Vagina (tissue), 2 donors: ENCODE measurements at regions not wholly inside any gene's neighbourhood (a gene's known extent, or its start where the extent isn't known, plus 50 kb on each side); places are given as distances from the start of the nearest gene placed in this dataset.
"Not testable (repeated sequence)": the region's sequence is repeated elsewhere in the genome, so short reads cannot be mapped to it uniquely, and the experiment has no call there.

Source experiments
- DNase-seq, 2 donors: peaks; one replicate each; pipeline ENCODE4 v3.0.0-alpha.2; 2017; ENCODE audit errors: extremely low spot score in 2 of 2
- H3K27ac ChIP-seq: fragments of 200-600 bp; sonication (generic); one replicate; pipeline ENCODE4 v1.5.1; 2019
- H3K27me3 ChIP-seq: fragments of 200-600 bp; sonication (generic); one replicate; pipeline ENCODE4 v1.5.1; 2019
- H3K36me3 ChIP-seq, 2 donors: fragments of 200-600 bp; sonication (generic); one replicate each; pipeline ENCODE4 v1.5.1; 2017 to 2019
- H3K4me1 ChIP-seq: fragments of 200-600 bp; sonication (generic); one replicate; pipeline ENCODE4 v1.5.1; 2019
- H3K4me3 ChIP-seq, 2 donors: fragments of 200-600 bp; sonication (generic); 1 replicate in 1 of 2; 2 replicates in 1 of 2; pipeline ENCODE4 v1.5.1; 2016 to 2019
- H3K9me3 ChIP-seq: fragments of 200-600 bp; sonication (generic); one replicate; pipeline ENCODE4 v1.5.1; 2019
- POLR2A ChIP-seq, 2 donors: fragments of 450-650 bp; IDR thresholded peaks; one replicate each; pipeline ENCODE4 v1.6.1; 2017; ENCODE audit warnings: antibody characterized with exemption in 2 of 2, mild to moderate bottlenecking in 2 of 2, moderate library complexity in 2 of 2
- POLR2AphosphoS5 ChIP-seq, 2 donors: sonication (generic); formaldehyde crosslinking; IDR thresholded peaks; one replicate each; pipeline ENCODE4 v1.9.0; 2017; ENCODE audit warnings: antibody characterized with exemption in 2 of 2, mild to moderate bottlenecking in 2 of 2, low read depth in 1 of 2; ENCODE audit not compliant: insufficient read depth in 1 of 2
- intact Hi-C: fragments of 100-400 bp; cut with DNase I; formaldehyde crosslinking; loops from one replicate; pipeline ENCODE4 v1.15.1; 2023
- TF ChIP-seq, protein P1 (sequence below), 3 experiments: fragments of 450-650 bp in 2 of 3; fragments of 200-600 bp in 1 of 3; sonication (generic) in 1 of 3; IDR thresholded peaks; one replicate each; pipeline ENCODE4 v1.5.1; 2017 to 2019; ENCODE audit warnings: antibody characterized with exemption in 3 of 3, mild to moderate bottlenecking in 2 of 3, moderate library complexity in 2 of 3

DNA sequence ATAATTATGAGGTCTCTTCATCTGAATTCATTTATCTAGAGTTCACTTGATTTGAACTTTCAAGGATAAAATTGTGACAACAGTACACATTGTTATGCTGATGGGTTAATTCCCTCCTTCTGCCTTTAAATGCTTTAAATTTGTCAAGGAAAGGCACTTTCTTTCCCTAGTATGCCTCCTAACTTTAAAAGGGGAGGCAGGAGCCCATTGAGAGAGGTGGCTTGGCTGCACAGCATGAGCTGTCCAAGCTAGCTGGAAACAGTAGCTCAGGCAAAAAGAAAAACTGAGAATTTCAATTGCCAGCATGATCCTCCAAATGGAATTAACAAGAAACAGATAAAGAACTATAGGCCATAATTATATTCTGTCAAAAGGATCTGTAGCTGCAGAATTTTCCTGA lies 243.3 kb upstream of the GRIK2 start:
- no peak for DNase-seq
- Histone ChIP-seq H3K27me3 (no peaks in the 10 kb centered on the region), H3K36me3 (no peaks in the 10 kb centered on the region), H3K4me3 (no peak overlapping the region), H3K9me3 (no peaks in the 10 kb centered on the region), H3K27ac (no peak overlapping the region), H3K4me1 (no peaks in the 10 kb centered on the region)
- TF ChIP-seq, protein P1, sequence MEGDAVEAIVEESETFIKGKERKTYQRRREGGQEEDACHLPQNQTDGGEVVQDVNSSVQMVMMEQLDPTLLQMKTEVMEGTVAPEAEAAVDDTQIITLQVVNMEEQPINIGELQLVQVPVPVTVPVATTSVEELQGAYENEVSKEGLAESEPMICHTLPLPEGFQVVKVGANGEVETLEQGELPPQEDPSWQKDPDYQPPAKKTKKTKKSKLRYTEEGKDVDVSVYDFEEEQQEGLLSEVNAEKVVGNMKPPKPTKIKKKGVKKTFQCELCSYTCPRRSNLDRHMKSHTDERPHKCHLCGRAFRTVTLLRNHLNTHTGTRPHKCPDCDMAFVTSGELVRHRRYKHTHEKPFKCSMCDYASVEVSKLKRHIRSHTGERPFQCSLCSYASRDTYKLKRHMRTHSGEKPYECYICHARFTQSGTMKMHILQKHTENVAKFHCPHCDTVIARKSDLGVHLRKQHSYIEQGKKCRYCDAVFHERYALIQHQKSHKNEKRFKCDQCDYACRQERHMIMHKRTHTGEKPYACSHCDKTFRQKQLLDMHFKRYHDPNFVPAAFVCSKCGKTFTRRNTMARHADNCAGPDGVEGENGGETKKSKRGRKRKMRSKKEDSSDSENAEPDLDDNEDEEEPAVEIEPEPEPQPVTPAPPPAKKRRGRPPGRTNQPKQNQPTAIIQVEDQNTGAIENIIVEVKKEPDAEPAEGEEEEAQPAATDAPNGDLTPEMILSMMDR (IDR thresholded peaks at IDR 0.05): no peak
- no peak for TF ChIP-seq POLR2AphosphoS5 (IDR thresholded peaks at IDR 0.05; ENCODE audit: insufficient read depth in 1 of 2, low read depth in 1 of 2)
- TF ChIP-seq POLR2A (IDR thresholded peaks at IDR 0.05): no peak
- intact Hi-C loops: no loop called here

DNA sequence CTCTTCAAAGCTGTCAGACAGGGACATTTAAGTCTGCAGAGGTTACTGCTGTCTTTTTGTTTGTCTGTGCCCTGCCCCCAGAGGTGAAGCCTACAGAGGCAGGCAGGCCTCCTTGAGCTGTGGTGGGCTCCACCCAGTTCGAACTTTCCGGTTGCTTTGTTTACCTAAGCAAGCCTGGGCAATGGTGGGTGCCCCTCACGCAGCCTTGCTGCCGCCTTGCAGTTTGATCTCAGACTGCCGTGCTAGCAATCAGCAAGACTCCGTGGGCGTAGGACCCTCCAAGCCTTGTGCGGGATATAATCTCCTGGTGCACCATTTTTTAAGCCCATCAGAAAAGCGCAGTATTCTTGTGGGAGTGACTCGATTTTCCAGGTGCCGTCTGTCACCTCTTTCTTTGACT lies 235.9 kb upstream of the GRIK2 start:
- H3K27ac ChIP-seq, H3K9me3 ChIP-seq, H3K4me3 ChIP-seq, H3K4me1 ChIP-seq, DNase-seq, H3K36me3 ChIP-seq, H3K27me3 ChIP-seq, intact Hi-C loops: not testable (repeated sequence)

DNA sequence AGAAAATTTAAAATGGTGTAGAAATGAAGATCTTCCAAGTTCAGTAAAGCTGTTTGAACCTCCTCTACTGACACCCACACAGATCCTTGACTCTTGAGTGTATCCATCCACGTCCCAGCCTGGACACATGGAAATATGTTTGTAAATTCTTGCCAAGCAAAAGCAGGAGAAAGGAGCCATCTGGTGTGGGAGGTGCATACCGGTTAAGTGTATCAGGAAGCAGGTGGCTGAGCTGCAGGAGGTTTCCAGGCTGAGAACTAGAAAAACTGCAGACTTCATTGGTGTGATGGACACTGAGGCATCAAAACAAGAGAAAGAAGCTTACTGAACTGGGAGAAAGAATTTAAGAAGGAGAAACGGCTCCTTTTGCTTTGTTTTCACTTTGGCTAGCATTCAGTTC lies 229.9 kb upstream of the GRIK2 start:
- H3K4me1 ChIP-seq: no peaks in the 10 kb centered on the region
- TF ChIP-seq POLR2A (IDR thresholded peaks at IDR 0.05) (no peak), POLR2AphosphoS5 (IDR thresholded peaks at IDR 0.05; ENCODE audit: insufficient read depth in 1 of 2, low read depth in 1 of 2) (no peak)
- TF ChIP-seq, protein P1 (IDR thresholded peaks at IDR 0.05): no peak
- DNase-seq: no peak
- H3K27ac ChIP-seq: no peak overlapping the region
- no peak overlapping the region for H3K4me3 ChIP-seq
- H3K36me3 ChIP-seq: no peaks in the 10 kb centered on the region
- no peaks in the 10 kb centered on the region for H3K27me3 ChIP-seq
- intact Hi-C loops: no loop called here
- no peaks in the 10 kb centered on the region for H3K9me3 ChIP-seq

DNA sequence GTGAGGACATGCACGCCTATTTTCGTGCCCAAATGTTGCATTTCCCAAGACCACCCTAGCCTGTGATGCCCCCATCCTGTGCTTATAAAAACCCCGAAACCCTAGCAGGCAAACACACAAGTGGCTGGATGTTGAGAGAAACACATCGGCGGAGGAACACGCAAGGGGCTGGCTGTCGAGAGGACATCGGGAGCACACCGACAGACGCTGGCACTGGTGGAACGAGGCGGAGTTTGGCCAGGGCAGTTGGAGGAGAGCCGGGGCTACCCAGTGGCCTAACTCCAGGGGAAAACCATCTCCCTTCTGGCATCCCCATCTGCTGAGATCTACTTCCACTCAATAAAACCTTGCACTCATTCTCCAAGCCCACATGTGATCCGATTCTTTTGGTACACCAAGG lies 225.9 kb upstream of the GRIK2 start:
- no peaks in the 10 kb centered on the region for H3K4me1 ChIP-seq
- intact Hi-C loops: no loop called here
- no peaks in the 10 kb centered on the region for H3K27me3 ChIP-seq
- DNase-seq: no peak
- TF ChIP-seq, protein P1 (IDR thresholded peaks at IDR 0.05): no peak
- no peak for TF ChIP-seq POLR2A (IDR thresholded peaks at IDR 0.05)
- TF ChIP-seq POLR2AphosphoS5 (IDR thresholded peaks at IDR 0.05; ENCODE audit: insufficient read depth in 1 of 2, low read depth in 1 of 2): no peak
- H3K36me3 ChIP-seq: no peaks in the 10 kb centered on the region
- H3K9me3 ChIP-seq: no peaks in the 10 kb centered on the region
- H3K27ac ChIP-seq: no peak overlapping the region
- no peak overlapping the region for H3K4me3 ChIP-seq

DNA sequence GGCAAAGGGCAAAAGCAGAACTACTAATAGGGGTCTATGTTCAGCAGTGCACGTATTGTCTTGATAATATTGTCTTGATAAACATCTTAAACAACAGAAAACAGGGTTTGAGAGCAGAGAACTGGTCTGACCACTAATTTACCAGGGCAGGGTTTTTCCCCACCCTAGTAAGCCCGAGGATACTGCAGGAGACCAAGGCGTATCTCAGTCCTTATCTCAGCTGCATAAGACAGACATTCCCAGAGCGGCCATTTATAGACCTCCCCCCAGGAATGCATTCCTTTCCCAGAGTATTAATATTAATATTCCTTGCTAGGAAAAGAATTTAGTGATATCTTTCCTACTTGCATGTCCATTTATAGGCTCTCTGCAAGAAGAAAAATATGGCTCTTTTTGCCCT lies 222.5 kb upstream of the GRIK2 start:
- H3K36me3 ChIP-seq, intact Hi-C loops, H3K4me3 ChIP-seq, H3K9me3 ChIP-seq, DNase-seq, H3K27me3 ChIP-seq, H3K27ac ChIP-seq, H3K4me1 ChIP-seq: not testable (repeated sequence)

GRCh38 chr6:101178748-101179147 lies 214.8 kb upstream of the GRIK2 start:
- DNase-seq: no peak
- Histone ChIP-seq H3K4me1 (no peaks in the 10 kb centered on the region), H3K4me3 (no peak overlapping the region), H3K27ac (no peak overlapping the region), H3K36me3 (no peaks in the 10 kb centered on the region), H3K9me3 (no peaks in the 10 kb centered on the region), H3K27me3 (no peaks in the 10 kb centered on the region)
- intact Hi-C loops: no loop called here
- TF ChIP-seq, protein P1 (IDR thresholded peaks at IDR 0.05): no peak
- no peak for TF ChIP-seq POLR2A (IDR thresholded peaks at IDR 0.05)
- no peak for TF ChIP-seq POLR2AphosphoS5 (IDR thresholded peaks at IDR 0.05; ENCODE audit: insufficient read depth in 1 of 2, low read depth in 1 of 2)
